ENCODE measurements at regions not wholly inside any gene's neighbourhood (a gene's known extent, or its start where the extent isn't known, plus 50 kb on each side); places are given as distances from the start of the nearest gene placed in this dataset.

DNA sequence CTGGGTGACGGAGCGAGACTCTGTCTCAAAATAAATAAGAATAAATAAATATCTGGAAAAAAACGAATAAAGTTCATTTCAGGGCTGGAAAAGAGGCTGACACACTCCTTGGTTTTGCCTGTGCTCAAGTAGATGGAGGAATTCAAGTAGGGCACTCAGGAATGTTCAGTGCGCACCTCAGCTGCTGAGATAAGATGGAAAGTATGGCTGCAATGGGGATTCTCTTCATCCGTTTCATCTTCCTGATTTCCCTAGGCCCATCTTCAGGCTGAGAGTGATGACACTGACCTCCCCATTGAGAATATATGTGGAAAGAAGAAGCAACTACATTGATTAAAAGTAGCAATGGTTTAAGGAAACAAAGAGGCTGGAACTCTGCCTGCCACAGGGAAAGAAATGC is 130.5 kb upstream of the ZNF644 start:
- DNase-seq (ENCODE audit: low read depth in 1 of 2, low spot score in 1 of 2), result no peak

- no peak for DNase-seq (ENCODE audit: low read depth in 1 of 2, low spot score in 1 of 2)
These were observed 129.9 kb upstream of the ZNF644 start for GRCh38 chr1:91151702-91152101.

DNA sequence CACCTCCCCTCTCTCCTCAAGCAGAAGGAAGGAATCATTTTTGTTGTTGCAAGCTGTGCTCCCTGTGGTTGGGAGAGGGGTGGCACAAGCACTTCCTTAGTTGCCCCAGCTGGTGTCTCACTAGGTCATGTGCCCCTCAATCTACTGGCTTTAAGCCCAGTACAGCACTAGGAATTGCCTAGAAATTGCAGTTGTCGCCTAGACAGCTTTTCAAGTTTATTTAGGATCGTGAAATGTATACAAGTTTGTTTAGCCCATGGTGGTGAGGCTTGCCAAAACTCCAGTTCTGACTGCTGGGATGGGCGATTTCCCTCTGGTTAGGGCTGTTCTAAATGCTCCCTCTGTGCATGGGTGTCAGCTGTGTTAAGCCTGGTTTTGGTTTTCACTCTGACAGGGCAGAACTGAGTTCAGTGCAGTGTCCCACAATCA is 126.8 kb upstream of the ZNF644 start:
- no peak for DNase-seq (ENCODE audit: low read depth in 1 of 2, low spot score in 1 of 2)

DNA sequence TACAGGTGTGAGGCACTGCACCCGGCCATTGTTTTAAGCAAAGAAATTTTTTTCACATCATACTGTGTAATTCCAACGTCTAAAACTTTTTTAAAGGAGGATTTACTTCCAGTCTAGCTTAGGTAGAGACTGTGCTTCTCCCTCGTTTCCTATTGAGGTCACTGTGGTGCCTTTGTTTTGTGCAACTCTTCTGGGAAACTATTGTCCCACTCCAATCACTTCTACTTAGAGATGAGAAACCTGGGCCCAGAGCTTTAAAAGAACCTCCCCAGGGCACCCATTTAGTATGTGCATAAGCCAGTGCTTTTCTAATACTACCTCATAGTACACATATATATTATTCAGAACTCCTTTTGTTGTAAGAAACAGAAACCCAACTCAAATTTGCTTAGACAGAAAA is 120.0 kb upstream of the ZNF644 start:
- no peak for DNase-seq (ENCODE audit: low read depth in 1 of 2, low spot score in 1 of 2)

GRCh38 chr1:91138959-91139358 is 117.1 kb upstream of the ZNF644 start:
- no peak for DNase-seq (ENCODE audit: low read depth in 1 of 2, low spot score in 1 of 2)

GRCh38 chr1:91137173-91137852 is 115.5 kb upstream of the ZNF644 start:
- DNase-seq (ENCODE audit: low read depth in 1 of 2, low spot score in 1 of 2), result no peak

- DNase-seq (ENCODE audit: low read depth in 1 of 2, low spot score in 1 of 2), result no peak
These were observed 114.0 kb upstream of the ZNF644 start for GRCh38 chr1:91135799-91136198.

DNA sequence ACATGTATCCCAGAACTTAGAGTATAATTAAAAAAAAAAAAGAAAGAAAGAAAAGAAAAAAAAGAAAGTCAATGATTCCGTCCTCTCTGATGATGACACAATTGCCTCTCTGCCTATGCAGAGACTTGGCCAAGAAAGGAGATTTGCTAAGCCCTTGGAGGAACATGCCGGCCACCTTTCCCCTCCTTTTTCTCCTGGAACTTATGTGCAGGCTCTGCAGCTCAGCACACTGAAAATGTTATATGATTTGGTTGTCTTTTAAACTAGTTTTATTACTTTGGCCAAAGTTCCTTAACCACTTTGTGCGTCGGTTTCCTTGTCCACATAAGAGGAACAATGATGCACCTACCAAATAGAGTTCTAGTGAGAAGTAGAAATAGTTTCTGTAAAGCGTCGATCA is 111.4 kb upstream of the ZNF644 start:
- DNase-seq (ENCODE audit: low read depth in 1 of 2, low spot score in 1 of 2), result no peak

DNA sequence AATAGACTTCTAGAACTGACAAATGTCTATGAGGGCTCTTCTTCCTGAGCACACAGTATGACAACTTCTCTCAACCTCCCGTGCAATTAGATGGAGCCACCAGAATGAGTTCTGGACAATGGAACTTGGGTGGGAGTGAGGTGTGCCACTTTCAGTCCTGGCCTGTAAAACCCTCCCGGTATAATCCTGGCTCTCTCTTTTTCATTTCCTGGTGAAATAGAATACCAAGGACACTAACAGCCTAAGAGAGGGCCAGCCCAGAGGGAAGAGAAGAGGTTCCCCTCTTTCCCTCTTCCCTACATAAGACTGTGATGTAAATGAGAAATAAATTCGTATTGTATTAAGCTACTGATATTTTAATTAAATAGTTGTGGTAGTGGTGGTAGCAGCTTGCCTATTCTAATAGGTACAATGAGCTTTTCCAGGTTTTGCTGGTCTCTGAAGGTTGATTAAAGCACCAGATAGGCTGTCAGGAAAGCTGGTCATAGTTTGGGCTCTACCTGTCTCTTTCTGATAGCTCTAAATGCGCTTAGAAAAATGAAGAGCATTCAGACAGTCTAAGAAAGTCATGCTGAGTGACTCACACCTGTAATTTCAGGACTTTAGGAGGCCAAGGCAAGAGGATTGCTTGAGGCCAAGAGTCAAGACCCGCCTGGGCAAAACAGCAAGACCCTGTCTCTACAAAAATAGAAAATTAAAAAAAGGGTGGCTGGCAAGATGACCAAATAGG is 108.6 kb upstream of the ZNF644 start:
- DNase-seq (ENCODE audit: low read depth in 1 of 2, low spot score in 1 of 2), result no peak

DNA sequence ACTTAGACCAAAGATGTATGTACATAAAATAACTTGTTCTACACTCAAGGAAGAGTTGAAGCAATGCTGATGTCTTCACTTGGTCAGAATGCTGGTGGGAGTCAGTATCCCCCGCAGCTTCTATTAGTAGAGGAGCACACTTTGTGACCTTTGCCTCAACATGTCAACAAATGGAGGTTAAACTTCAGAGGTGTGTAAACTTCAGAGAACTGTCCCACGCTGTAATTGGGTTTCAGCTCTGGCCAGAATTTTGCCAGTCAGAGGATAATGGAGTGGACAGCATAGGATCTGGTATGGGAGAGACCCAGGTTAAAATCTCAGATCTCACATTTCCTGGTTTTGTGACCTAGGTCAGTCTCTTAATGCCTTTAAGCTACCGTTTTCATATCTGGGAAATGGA is 107.6 kb upstream of the ZNF644 start:
- no peak for DNase-seq (ENCODE audit: low read depth in 1 of 2, low spot score in 1 of 2)

GRCh38 chr1:91129017-91129416 is 107.2 kb upstream of the ZNF644 start:
- DNase-seq (ENCODE audit: low read depth in 1 of 2, low spot score in 1 of 2), result no peak

- DNase-seq (ENCODE audit: low read depth in 1 of 2, low spot score in 1 of 2), result peak in 1 of 2 donors; percentile 14
These were observed 103.2 kb upstream of the ZNF644 start for GRCh38 chr1:91124989-91125417.

DNA sequence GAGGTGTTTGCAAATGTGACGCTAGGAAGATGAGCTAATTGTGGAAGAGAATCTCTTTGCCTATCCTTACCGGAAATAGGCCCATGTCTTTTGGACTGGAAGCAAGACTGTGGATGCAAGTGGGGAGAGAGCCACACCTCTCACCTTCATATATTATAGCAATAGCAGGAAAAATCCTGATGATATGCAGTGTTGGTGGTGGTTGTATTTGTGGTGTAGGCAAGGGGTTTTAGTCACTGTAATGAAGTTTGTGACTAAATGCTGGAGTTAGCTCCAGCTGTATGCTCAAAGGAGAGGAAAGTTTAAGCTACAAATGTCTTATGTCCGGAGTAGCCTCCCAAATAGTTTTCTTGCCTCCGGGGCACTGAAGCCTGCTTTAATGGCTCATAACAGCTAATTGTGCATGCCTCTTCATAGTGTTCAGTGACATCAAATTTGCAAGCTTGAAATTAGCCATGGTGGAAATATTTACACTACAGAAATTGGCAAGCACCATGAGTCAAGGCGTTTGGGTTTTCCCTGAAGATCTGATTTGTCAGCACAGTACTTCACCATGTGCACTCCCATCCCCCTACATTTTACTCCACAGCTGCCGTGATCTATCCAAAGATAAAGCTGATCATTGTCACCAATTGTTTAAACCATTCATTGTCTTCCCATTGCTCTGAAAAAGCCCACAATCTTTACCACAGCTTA is 102.6 kb upstream of the ZNF644 start:
- no peak for DNase-seq (ENCODE audit: low read depth in 1 of 2, low spot score in 1 of 2)

GRCh38 chr1:91123773-91124172 is 101.9 kb upstream of the ZNF644 start:
- no peak for DNase-seq (ENCODE audit: low read depth in 1 of 2, low spot score in 1 of 2)

DNA sequence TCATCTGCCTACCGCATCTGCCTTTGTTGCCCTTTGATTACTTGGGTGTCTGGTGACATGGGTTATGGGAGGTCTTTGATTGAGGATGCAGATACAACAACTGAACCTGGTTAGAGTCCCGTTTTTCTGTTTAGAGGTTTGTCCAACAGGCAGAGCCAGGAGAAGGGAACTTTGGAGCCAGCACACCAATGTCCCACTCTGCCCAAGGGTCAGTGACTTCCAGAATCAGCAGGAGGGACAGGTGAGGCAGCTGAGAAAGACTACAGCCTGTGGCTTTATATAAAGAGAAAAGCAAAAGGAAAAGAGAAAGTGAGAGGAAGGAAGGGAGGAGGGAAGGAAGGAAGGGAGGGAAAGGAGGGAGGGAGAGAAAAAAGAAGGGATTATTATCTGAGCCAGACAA is 101.5 kb upstream of the ZNF644 start:
- no peak for DNase-seq (ENCODE audit: low read depth in 1 of 2, low spot score in 1 of 2)

GRCh38 chr1:91122106-91122717 is 100.4 kb upstream of the ZNF644 start:
- DNase-seq (ENCODE audit: low read depth in 1 of 2, low spot score in 1 of 2), result no peak

- no peak for DNase-seq (ENCODE audit: low read depth in 1 of 2, low spot score in 1 of 2)
These were observed 99.5 kb upstream of the ZNF644 start for GRCh38 chr1:91121366-91121765.

- DNase-seq (ENCODE audit: low read depth in 1 of 2, low spot score in 1 of 2), result no peak
These were observed 99.1 kb upstream of the ZNF644 start for GRCh38 chr1:91120936-91121335.

GRCh38 chr1:91120421-91120820 is 98.6 kb upstream of the ZNF644 start:
- DNase-seq (ENCODE audit: low read depth in 1 of 2, low spot score in 1 of 2), result no peak

- DNase-seq (ENCODE audit: low read depth in 1 of 2, low spot score in 1 of 2), result no peak
These were observed 82.9 kb upstream of the ZNF644 start for GRCh38 chr1:91104712-91105111.

- no peak for DNase-seq (ENCODE audit: low read depth in 1 of 2, low spot score in 1 of 2)
These were observed 79.5 kb upstream of the ZNF644 start for GRCh38 chr1:91101328-91101727.

All from activated CD4-positive, alpha-beta T cell treated with anti-CD3 and anti-CD28 coated beads, Interleukin-2, amount 50 U/mL, for 24 hours (primary cell).